ENCODE measurements at regions not wholly inside any gene's neighbourhood (a gene's known extent, or its start where the extent isn't known, plus 50 kb on each side); places are given as distances from the start of the nearest gene placed in this dataset.

- no peak for DNase-seq
Measured at GRCh38 chr2:175463169-175463568, 281.7 kb upstream of the ATP5MC3 start.

- no peak for DNase-seq
Measured at GRCh38 chr2:175462246-175462645, 280.7 kb upstream of the ATP5MC3 start.

GRCh38 chr2:175461839-175462238 is 280.3 kb upstream of the ATP5MC3 start:
- DNase-seq: no peak

- no peak for DNase-seq
Measured at GRCh38 chr2:175457895-175458448, 276.5 kb upstream of the ATP5MC3 start.

- DNase-seq: no peak
Measured at GRCh38 chr2:175454953-175455389, 273.5 kb upstream of the ATP5MC3 start.

- DNase-seq: no peak
Measured at GRCh38 chr2:175450029-175450760, 268.7 kb upstream of the ATP5MC3 start.

- no peak for DNase-seq
Measured at GRCh38 chr2:175449616-175450015, 268.1 kb upstream of the ATP5MC3 start.

- no peak for DNase-seq
Measured at GRCh38 chr2:175446201-175446600, 264.7 kb upstream of the ATP5MC3 start.

- no peak for DNase-seq
Measured at GRCh38 chr2:175445281-175445680, 263.8 kb upstream of the ATP5MC3 start.

GRCh38 chr2:175442441-175442840 is 260.9 kb upstream of the ATP5MC3 start:
- no peak for DNase-seq

- DNase-seq: no peak
Measured at GRCh38 chr2:175441181-175441761, 259.8 kb upstream of the ATP5MC3 start.

- DNase-seq: no peak
Measured at GRCh38 chr2:175439416-175439815, 257.9 kb upstream of the ATP5MC3 start.

GRCh38 chr2:175437167-175437566 is 255.7 kb upstream of the ATP5MC3 start:
- DNase-seq: no peak

- no peak for DNase-seq
Measured at GRCh38 chr2:175436076-175436475, 254.6 kb upstream of the ATP5MC3 start.

GRCh38 chr2:175435012-175435411 is 253.5 kb upstream of the ATP5MC3 start:
- DNase-seq: no peak

GRCh38 chr2:175432793-175433192 is 251.3 kb upstream of the ATP5MC3 start:
- DNase-seq: no peak

GRCh38 chr2:175432021-175432420 is 250.5 kb upstream of the ATP5MC3 start:
- DNase-seq: peak; percentile 12

GRCh38 chr2:175431101-175431946 is 249.8 kb upstream of the ATP5MC3 start:
- DNase-seq: peak; percentile 9

- no peak for DNase-seq
Measured at GRCh38 chr2:175430236-175430635, 248.7 kb upstream of the ATP5MC3 start.

- DNase-seq: no peak
Measured at GRCh38 chr2:175418224-175418835, 236.8 kb upstream of the ATP5MC3 start.

GRCh38 chr2:175414882-175415487 is 233.5 kb upstream of the ATP5MC3 start:
- peak; percentile 31 for DNase-seq
